ENCODE measurements at regions not wholly inside any gene's neighbourhood (a gene's known extent, or its start where the extent isn't known, plus 50 kb on each side); places are given as distances from the start of the nearest gene placed in this dataset.

DNA sequence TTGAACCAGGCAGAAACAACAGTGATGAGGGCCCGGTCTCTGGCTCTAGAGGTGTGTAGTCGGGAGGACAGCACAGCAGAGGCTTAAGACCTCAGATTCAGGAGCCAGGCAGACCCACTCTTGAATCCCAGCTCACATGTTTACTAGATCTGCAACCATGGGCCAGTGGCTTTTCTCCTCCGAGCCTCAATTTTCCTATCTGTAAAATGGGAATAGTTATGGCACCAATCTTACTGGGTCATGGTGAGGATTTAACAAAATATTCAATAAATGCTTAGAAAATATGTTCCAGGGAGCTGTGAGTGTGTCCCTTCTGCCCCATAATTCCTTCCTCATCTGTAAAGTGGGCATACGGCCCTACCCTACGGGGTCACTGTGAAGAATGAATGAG, 506.9 kb downstream of the SHQ1 start:
- DNase-seq (ENCODE audit: insufficient read length, low spot score) (no peak), FAIRE-seq (no peak)
- no peak for TF ChIP-seq POLR2A (IDR thresholded peaks at IDR 0.05; ENCODE audit: low read depth, low read length)

DNA sequence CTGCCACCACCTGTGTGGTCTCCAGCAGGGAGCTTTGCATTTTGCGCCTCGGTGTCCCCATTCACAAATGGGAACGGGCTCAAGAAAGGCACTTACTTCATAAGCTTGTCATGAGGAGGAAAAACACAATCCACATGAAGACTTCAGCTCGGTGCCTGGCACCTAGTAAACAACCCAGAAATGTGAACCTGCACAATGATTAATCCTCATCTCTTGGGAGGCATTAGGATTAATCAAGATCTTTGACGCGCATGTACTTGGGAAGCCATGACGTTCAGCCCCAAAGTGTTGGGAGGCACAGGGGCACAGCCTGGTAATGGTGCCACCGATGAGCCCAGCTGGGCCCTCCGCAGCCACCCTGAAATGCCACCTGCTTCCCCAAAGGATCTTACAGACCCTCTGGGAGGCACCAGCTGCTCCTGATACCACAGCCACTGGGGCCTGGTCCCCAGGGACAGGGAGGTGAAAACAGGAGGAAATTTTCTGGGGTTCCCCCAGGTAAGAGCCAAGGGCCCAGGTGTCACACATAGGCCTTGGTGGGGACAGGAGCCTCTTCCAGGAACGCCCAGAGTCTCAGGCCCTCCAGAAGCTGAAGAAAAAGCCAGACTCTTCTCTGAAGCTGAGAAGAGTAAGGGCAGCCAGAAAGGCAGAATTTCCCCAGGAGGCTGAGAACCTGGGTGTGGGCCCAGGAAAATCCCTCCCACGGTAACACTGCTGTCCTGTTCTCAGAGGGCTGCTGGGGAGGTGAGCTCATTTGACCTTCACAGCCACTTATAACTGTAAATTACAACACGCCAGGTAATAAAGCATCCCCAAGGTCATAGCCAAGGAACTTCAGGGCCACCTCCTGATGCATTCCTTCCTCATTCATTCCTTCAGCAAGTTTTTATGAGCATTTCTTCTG, 507.5 kb downstream of the SHQ1 start:
- DNase-seq (ENCODE audit: insufficient read length, low spot score) (no peak), FAIRE-seq (no peak)
- no peak for TF ChIP-seq POLR2A (IDR thresholded peaks at IDR 0.05; ENCODE audit: low read depth, low read length)

- FAIRE-seq, result no peak
- TF ChIP-seq POLR2A (IDR thresholded peaks at IDR 0.05; ENCODE audit: low read depth, low read length), result no peak
Observed at GRCh38 chr3:72340056-72340455, 508.2 kb downstream of the SHQ1 start.

GRCh38 chr3:72339670-72340030, 508.6 kb downstream of the SHQ1 start:
- no peak for TF ChIP-seq POLR2A (IDR thresholded peaks at IDR 0.05; ENCODE audit: low read depth, low read length)
- FAIRE-seq, result no peak
- DNase-seq (ENCODE audit: insufficient read length, low spot score), result no peak

More at GRCh38 chr3:72340056-72340455, 508.2 kb downstream of the SHQ1 start:
- DNase-seq (ENCODE audit: insufficient read length, low spot score), result no peak

DNA sequence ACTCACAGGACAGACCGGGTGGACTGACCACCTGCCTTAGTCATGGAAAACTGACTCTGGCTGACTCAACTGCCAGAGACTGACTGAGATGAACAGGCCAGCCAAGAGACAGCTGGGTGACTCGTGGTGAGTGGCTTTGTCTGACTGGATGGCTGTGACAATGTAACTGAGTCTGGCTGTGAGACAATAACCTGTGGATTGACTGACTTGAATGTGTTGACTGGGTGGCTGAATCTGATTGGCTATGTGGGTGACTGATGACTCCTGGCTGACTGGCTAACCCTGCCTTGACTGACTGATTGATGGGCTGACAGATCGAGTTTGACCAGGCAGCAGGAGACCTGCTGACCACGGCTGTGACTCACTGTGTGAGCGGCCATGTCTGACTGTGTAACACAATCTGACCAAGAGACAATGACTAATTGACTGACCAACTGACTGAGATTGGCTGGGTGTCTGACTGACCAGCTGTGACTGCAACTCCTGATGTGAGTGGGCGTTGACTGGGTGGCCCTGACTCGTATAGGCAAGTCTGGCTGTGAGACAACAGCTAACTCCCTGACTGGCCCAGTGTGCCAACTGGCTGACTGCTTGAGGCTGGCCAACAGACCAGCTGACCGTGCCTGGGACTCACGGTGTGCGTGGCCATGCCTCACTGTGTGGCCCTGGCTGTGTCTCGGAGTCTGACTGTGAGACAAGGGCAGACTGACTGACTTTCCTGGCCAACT, 509.1 kb downstream of the SHQ1 start:
- FAIRE-seq (peak; percentile 11), DNase-seq (ENCODE audit: insufficient read length, low spot score) (peak; percentile 85)
- peak; percentile 37; the same call in 1 of the 2 replicates for TF ChIP-seq POLR2A (IDR thresholded peaks at IDR 0.05; ENCODE audit: low read depth, low read length)

GRCh38 chr3:72338082-72338941, 509.9 kb downstream of the SHQ1 start:
- no peak for FAIRE-seq
- no peak for TF ChIP-seq POLR2A (IDR thresholded peaks at IDR 0.05; ENCODE audit: low read depth, low read length)

DNA sequence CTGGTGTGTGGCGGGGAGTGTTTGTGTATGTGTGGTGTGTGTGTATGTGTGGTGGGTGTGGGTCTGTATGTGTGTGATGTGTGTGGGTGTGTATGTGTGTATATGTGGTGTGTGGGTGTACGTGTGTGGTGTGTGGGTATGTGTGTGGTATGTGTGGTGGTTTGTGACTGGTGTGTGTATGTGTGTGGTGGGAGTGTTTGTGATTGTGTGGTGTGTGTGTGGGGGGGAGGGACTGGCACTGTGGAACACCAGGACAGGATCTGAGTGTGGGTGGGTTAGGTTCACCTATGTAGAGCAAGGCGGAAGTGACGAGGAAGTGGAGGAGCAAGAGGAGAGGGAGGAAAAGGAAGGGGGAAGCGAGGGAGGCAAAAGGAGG, 510.8 kb downstream of the SHQ1 start:
- DNase-seq (ENCODE audit: insufficient read length, low spot score), result no peak
- no peak for TF ChIP-seq POLR2A (IDR thresholded peaks at IDR 0.05; ENCODE audit: low read depth, low read length)
- FAIRE-seq, result no peak

More at GRCh38 chr3:72338082-72338941, 509.9 kb downstream of the SHQ1 start:
- peak; percentile 38 for DNase-seq (ENCODE audit: insufficient read length, low spot score)

DNA sequence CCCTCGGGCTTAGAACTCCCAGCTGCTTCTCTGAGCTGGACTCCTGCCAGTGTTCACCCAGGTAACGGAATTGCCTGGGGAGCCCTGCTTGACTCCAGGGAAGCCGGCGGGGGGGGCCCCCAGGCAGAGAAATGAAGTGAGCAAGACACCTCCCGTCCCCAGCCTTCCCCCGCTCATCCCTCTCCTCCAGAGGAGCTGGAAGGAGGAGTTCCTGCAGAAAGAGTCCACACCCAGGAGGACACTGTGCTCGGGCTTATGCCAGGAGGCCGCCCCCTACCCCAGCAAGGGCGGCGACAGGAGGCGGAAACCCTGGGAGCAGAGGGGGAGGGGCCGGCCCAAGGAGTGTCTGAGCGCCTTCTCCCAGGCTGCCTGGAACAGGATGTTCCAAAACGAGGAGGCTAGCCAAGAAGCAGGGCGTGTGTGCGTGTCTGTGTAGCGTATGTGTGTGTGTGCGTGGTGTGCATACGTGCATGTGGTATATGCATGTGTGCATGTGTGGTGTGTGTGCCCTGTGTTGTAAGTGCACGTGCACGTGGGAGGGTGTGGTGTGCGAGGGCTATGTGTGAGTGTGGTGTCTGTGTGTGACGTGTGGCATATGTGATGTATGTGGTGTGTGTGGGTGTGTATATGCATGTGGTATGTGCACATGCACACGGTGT, 511.3 kb downstream of the SHQ1 start:
- no peak for TF ChIP-seq POLR2A (IDR thresholded peaks at IDR 0.05; ENCODE audit: low read depth, low read length)
- DNase-seq (ENCODE audit: insufficient read length, low spot score) (no peak), FAIRE-seq (no peak)

- FAIRE-seq (no peak), DNase-seq (ENCODE audit: insufficient read length, low spot score) (no peak)
- no peak for TF ChIP-seq POLR2A (IDR thresholded peaks at IDR 0.05; ENCODE audit: low read depth, low read length)
Observed at GRCh38 chr3:72336114-72336651, 512.1 kb downstream of the SHQ1 start.

DNA sequence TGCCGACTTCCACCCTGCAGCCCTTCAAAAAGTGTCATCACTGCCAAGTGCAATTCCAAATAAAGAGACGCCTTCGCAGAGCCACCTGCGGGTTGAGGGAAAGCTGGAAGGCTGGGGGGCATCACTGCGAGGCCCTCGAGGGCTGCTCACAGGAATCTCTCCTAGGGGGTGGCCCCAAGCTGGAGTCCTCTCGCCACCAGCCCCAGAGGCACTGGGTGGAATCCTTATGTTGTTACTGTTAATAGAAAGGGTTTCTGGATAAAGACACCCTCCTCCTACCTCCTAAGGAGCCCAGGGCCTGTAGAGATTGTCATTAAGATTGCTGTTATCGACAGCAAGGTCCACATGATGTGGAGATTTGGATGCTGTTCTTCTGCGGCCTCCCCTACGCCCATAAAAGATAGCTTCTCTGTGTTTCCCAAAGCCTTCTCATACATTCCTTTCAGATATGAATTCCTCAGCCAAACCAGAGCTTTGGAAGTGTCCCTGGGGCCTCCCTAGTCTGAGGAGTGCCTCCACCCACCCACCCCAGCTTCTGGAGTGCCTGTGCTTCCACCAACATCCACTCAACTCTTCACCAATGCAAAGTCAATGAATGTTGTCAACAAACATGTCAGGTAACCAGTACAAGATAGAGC, 512.7 kb downstream of the SHQ1 start:
- FAIRE-seq, result no peak
- no peak for DNase-seq (ENCODE audit: insufficient read length, low spot score)
- TF ChIP-seq POLR2A (IDR thresholded peaks at IDR 0.05; ENCODE audit: low read depth, low read length), result no peak

GRCh38 chr3:72334681-72335457, 513.4 kb downstream of the SHQ1 start:
- no peak for DNase-seq (ENCODE audit: insufficient read length, low spot score)
- FAIRE-seq, result no peak
- no peak for TF ChIP-seq POLR2A (IDR thresholded peaks at IDR 0.05; ENCODE audit: low read depth, low read length)

- FAIRE-seq, result no peak
Observed at GRCh38 chr3:72332689-72333088, 515.6 kb downstream of the SHQ1 start.

More at GRCh38 chr3:72332689-72333088, 515.6 kb downstream of the SHQ1 start:
- TF ChIP-seq POLR2A (IDR thresholded peaks at IDR 0.05; ENCODE audit: low read depth, low read length), result no peak
- no peak for DNase-seq (ENCODE audit: insufficient read length, low spot score)

Data from H54 (cell line).